ENCODE measurements at regions not wholly inside any gene's neighbourhood (a gene's known extent, or its start where the extent isn't known, plus 50 kb on each side); places are given as distances from the start of the nearest gene placed in this dataset.

- Histone ChIP-seq H3K27me3 (ENCODE audit: control insufficient read depth in 1 of 2, insufficient read depth in 2 of 2, low read length in 2 of 2) (no peaks in the 10 kb centered on the region), H3K4me1 (ENCODE audit: insufficient read depth, low read length) (no peaks in the 10 kb centered on the region), H3K9ac (ENCODE audit: low read length) (no peak overlapping the region), H3K9me3 (ENCODE audit: low read length) (no peaks in the 10 kb centered on the region), H3K36me3 (ENCODE audit: insufficient read depth, low read length) (no peaks in the 10 kb centered on the region), H3K27ac (ENCODE audit: low read depth, low read length) (no peak overlapping the region), H3K4me3 (ENCODE audit: low read depth in 1 of 2, low read length in 2 of 2) (no peak overlapping the region)
Observed at GRCh38 chr5:125317536-125317995, 571.1 kb upstream of the ZNF608 start.

DNA sequence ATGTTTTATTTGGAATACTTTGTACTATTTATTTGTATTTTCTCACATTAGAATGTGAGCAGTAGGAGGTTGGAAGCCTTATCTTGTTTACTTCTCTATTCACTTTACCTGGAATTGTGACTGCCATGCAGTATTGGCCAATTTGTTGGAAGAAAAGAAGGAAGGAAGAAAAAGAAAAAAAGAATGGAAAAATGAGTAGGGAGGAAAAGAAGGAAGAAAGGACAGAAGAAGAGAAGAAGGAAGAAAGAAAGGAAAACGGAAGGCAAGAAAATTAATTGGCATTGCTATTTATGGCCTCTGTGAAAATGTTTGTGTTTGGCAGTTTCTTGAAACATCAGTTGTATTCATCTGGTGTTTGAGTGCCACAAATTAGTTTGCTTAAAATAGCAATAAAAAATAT lies 575.2 kb upstream of the ZNF608 start:
- Histone ChIP-seq H3K9ac (ENCODE audit: low read length) (no peak overlapping the region), H3K27ac (ENCODE audit: low read depth, low read length) (no peak overlapping the region), H3K4me1 (ENCODE audit: insufficient read depth, low read length) (no peaks in the 10 kb centered on the region), H3K36me3 (ENCODE audit: insufficient read depth, low read length) (no peaks in the 10 kb centered on the region), H3K9me3 (ENCODE audit: low read length) (no peaks in the 10 kb centered on the region), H3K4me3 (ENCODE audit: low read depth in 1 of 2, low read length in 2 of 2) (no peak overlapping the region), H3K27me3 (ENCODE audit: control insufficient read depth in 1 of 2, insufficient read depth in 2 of 2, low read length in 2 of 2) (no peaks in the 10 kb centered on the region)

GRCh38 chr5:125323613-125324012 lies 577.2 kb upstream of the ZNF608 start:
- Histone ChIP-seq H3K27me3 (ENCODE audit: control insufficient read depth in 1 of 2, insufficient read depth in 2 of 2, low read length in 2 of 2) (no peaks in the 10 kb centered on the region), H3K9ac (ENCODE audit: low read length) (no peak overlapping the region), H3K36me3 (ENCODE audit: insufficient read depth, low read length) (no peaks in the 10 kb centered on the region), H3K27ac (ENCODE audit: low read depth, low read length) (no peak overlapping the region), H3K4me3 (ENCODE audit: low read depth in 1 of 2, low read length in 2 of 2) (no peak overlapping the region), H3K9me3 (ENCODE audit: low read length) (no peaks in the 10 kb centered on the region), H3K4me1 (ENCODE audit: insufficient read depth, low read length) (no peaks in the 10 kb centered on the region)

DNA sequence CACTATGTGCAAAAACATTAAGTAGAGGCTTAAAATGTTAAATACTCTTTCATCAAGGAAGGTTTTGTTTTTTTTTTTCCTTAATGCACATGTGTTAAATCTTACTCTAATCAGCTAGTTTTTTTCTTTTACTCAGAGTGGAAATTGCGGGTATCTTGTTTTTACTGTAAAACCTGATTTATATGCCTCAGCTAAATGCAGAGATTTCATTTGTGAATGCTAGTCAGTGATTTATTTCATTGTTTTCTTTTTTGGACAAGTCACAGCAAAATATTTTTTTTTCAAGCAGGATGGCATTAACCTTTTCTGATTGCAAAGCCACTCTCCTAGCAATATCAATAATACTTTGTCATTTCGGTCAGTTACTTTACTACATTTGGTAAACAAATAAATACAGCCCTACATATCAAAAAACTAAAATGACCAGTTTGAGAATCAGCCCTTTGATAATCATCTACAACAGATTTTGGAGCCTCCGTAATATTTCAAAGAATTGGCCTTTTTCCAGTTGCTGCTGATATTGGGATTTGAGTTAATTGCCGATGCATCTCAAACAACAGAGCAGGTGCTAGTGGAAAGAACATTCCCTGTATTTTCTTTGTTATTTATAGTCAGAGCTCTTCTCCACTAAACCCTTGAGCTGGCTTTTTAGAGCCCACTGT lies 579.2 kb upstream of the ZNF608 start:
- Histone ChIP-seq H3K27me3 (ENCODE audit: control insufficient read depth in 1 of 2, insufficient read depth in 2 of 2, low read length in 2 of 2) (no peaks in the 10 kb centered on the region), H3K9me3 (ENCODE audit: low read length) (no peaks in the 10 kb centered on the region), H3K9ac (ENCODE audit: low read length) (no peak overlapping the region), H3K36me3 (ENCODE audit: insufficient read depth, low read length) (no peaks in the 10 kb centered on the region), H3K4me1 (ENCODE audit: insufficient read depth, low read length) (no peaks in the 10 kb centered on the region), H3K27ac (ENCODE audit: low read depth, low read length) (no peak overlapping the region), H3K4me3 (ENCODE audit: low read depth in 1 of 2, low read length in 2 of 2) (no peak overlapping the region)

- no peak overlapping the region for H3K27ac ChIP-seq (ENCODE audit: low read depth, low read length)
- no peak overlapping the region for H3K9ac ChIP-seq (ENCODE audit: low read length)
- no peaks in the 10 kb centered on the region for H3K27me3 ChIP-seq (ENCODE audit: control insufficient read depth in 1 of 2, insufficient read depth in 2 of 2, low read length in 2 of 2)
- H3K4me3 ChIP-seq (ENCODE audit: low read depth in 1 of 2, low read length in 2 of 2): no peak overlapping the region
- no peaks in the 10 kb centered on the region for H3K36me3 ChIP-seq (ENCODE audit: insufficient read depth, low read length)
- H3K4me1 ChIP-seq (ENCODE audit: insufficient read depth, low read length): no peaks in the 10 kb centered on the region
- no peaks in the 10 kb centered on the region for H3K9me3 ChIP-seq (ENCODE audit: low read length)
Observed at GRCh38 chr5:125326150-125326510, 579.7 kb upstream of the ZNF608 start.

GRCh38 chr5:125327676-125328075 lies 581.2 kb upstream of the ZNF608 start:
- Histone ChIP-seq H3K4me3 (ENCODE audit: low read depth in 1 of 2, low read length in 2 of 2) (no peak overlapping the region), H3K36me3 (ENCODE audit: insufficient read depth, low read length) (no peaks in the 10 kb centered on the region), H3K4me1 (ENCODE audit: insufficient read depth, low read length) (no peaks in the 10 kb centered on the region), H3K9me3 (ENCODE audit: low read length) (no peaks in the 10 kb centered on the region), H3K9ac (ENCODE audit: low read length) (no peak overlapping the region), H3K27me3 (ENCODE audit: control insufficient read depth in 1 of 2, insufficient read depth in 2 of 2, low read length in 2 of 2) (no peaks in the 10 kb centered on the region), H3K27ac (ENCODE audit: low read depth, low read length) (no peak overlapping the region)

DNA sequence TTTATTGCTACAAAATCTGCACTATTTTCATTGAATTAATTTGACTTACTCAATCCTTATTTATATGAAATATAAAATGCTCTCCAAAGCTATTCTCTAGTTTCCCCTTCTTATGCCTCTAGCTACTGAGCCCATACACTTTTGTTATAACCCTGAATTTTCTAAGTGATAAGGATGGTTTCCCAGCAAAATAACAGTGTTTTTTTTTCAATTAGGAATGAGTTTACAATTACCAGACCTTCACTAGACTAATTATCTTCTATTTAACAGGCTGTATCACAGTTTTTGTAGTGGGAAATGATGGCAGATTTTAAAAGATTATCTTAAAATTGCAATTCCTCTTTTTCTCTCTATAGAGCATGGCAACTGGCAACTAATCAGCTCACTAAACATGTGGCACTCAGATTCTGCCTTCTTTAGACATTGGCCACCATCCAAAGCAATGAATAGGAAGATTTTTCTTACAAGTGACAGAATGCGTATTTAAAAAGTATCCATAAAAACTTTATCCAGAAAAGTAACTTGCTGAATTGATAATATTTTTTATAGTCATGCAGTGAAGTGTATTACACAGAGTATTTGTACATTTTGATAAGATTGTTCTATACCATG lies 585.7 kb upstream of the ZNF608 start:
- Histone ChIP-seq H3K27me3 (ENCODE audit: control insufficient read depth in 1 of 2, insufficient read depth in 2 of 2, low read length in 2 of 2) (no peaks in the 10 kb centered on the region), H3K9ac (ENCODE audit: low read length) (no peak overlapping the region), H3K27ac (ENCODE audit: low read depth, low read length) (no peak overlapping the region), H3K9me3 (ENCODE audit: low read length) (no peaks in the 10 kb centered on the region), H3K4me1 (ENCODE audit: insufficient read depth, low read length) (no peaks in the 10 kb centered on the region), H3K4me3 (ENCODE audit: low read depth in 1 of 2, low read length in 2 of 2) (no peak overlapping the region), H3K36me3 (ENCODE audit: insufficient read depth, low read length) (no peaks in the 10 kb centered on the region)

- Histone ChIP-seq H3K4me1 (ENCODE audit: insufficient read depth, low read length) (no peaks in the 10 kb centered on the region), H3K36me3 (ENCODE audit: insufficient read depth, low read length) (no peaks in the 10 kb centered on the region), H3K4me3 (ENCODE audit: low read depth in 1 of 2, low read length in 2 of 2) (no peak overlapping the region), H3K27ac (ENCODE audit: low read depth, low read length) (no peak overlapping the region), H3K9ac (ENCODE audit: low read length) (no peak overlapping the region), H3K27me3 (ENCODE audit: control insufficient read depth in 1 of 2, insufficient read depth in 2 of 2, low read length in 2 of 2) (no peaks in the 10 kb centered on the region), H3K9me3 (ENCODE audit: low read length) (no peaks in the 10 kb centered on the region)
Observed at GRCh38 chr5:125333416-125333815, 587.0 kb upstream of the ZNF608 start.

DNA sequence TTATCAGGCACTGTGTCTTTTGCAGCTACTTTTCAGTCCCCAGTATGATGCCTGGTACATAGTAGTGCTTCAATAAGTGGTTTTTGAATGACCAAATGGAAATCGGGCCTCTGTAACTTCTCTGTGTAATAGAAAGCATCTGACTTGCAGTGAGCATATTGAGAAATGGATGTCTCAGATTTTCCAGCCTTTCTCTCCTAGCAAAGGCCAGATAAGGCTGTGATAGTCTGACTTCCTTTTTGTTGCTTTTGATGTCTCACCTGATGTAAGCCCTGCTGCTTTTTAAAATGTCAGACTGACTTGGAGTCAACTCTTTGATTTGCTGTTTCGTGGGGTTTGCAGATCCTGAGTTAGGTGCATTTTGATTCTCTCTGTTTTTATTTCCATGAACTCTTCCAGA lies 590.0 kb upstream of the ZNF608 start:
- Histone ChIP-seq H3K27me3 (ENCODE audit: control insufficient read depth in 1 of 2, insufficient read depth in 2 of 2, low read length in 2 of 2) (no peaks in the 10 kb centered on the region), H3K4me1 (ENCODE audit: insufficient read depth, low read length) (no peaks in the 10 kb centered on the region), H3K36me3 (ENCODE audit: insufficient read depth, low read length) (no peaks in the 10 kb centered on the region), H3K9ac (ENCODE audit: low read length) (no peak overlapping the region), H3K27ac (ENCODE audit: low read depth, low read length) (no peak overlapping the region), H3K9me3 (ENCODE audit: low read length) (no peaks in the 10 kb centered on the region), H3K4me3 (ENCODE audit: low read depth in 1 of 2, low read length in 2 of 2) (no peak overlapping the region)

GRCh38 chr5:125337294-125337693 lies 590.9 kb upstream of the ZNF608 start:
- Histone ChIP-seq H3K27ac (ENCODE audit: low read depth, low read length) (no peak overlapping the region), H3K9ac (ENCODE audit: low read length) (no peak overlapping the region), H3K27me3 (ENCODE audit: control insufficient read depth in 1 of 2, insufficient read depth in 2 of 2, low read length in 2 of 2) (no peaks in the 10 kb centered on the region), H3K36me3 (ENCODE audit: insufficient read depth, low read length) (no peaks in the 10 kb centered on the region), H3K4me1 (ENCODE audit: insufficient read depth, low read length) (no peaks in the 10 kb centered on the region), H3K4me3 (ENCODE audit: low read depth in 1 of 2, low read length in 2 of 2) (no peak overlapping the region), H3K9me3 (ENCODE audit: low read length) (no peaks in the 10 kb centered on the region)

DNA sequence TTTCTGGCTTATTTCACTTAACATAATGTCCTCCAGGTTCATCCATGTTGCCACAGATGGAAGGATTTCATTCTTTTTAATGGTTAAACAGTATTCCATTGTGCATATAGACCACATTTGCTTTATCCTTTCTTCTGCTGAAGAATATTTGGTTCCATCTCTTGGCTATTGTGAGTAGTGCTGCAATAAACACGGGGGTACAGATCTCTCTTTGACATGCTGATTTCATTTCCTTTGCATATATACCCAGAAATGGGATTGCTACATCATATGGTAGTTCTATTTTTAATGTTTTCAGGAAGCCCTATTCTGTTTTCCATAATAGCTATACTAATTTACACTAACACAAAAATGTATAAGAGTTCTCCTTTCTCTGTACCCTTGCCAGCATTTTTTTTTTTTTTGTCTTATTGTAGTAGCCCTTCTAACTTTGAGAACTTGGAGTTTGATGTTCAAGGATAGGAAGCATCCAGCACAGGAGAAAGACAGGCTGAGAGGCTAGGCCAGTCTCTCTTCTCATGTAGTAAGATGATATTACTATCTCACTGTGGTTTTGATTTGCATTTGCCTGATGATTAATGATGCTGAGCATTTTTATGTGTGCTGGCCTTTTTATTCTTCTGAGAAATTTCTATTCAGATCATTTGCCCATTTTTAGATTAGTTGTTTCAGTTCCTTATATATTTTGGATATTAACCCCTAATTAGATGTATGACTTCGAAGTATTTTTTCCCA lies 592.2 kb upstream of the ZNF608 start:
- no peaks in the 10 kb centered on the region for H3K36me3 ChIP-seq (ENCODE audit: insufficient read depth, low read length)
- H3K4me1 ChIP-seq (ENCODE audit: insufficient read depth, low read length): no peaks in the 10 kb centered on the region
- no peak overlapping the region for H3K4me3 ChIP-seq (ENCODE audit: low read depth in 1 of 2, low read length in 2 of 2)
- H3K27me3 ChIP-seq (ENCODE audit: control insufficient read depth in 1 of 2, insufficient read depth in 2 of 2, low read length in 2 of 2): no peaks in the 10 kb centered on the region
- H3K27ac ChIP-seq (ENCODE audit: low read depth, low read length): no peak overlapping the region
- H3K9ac ChIP-seq (ENCODE audit: low read length): no peak overlapping the region
- no peaks in the 10 kb centered on the region for H3K9me3 ChIP-seq (ENCODE audit: low read length)

All from muscle layer of colon (tissue), 2 donors.